Stomach (tissue), 4 donors: ENCODE measurements at regions not wholly inside any gene's neighbourhood (a gene's known extent, or its start where the extent isn't known, plus 50 kb on each side); places are given as distances from the start of the nearest gene placed in this dataset.

Experiments
- CTCF ChIP-seq, 7 experiments: fragments of 450-650 bp in 4 of 7; fragments of 200-600 bp in 3 of 7; sonication (generic) in 3 of 7; IDR thresholded peaks; one replicate each; pipeline ENCODE4 v1.5.1; 2016 to 2019; ENCODE audit warnings: antibody characterized with exemption in 7 of 7, control low read depth in 2 of 7, mild to moderate bottlenecking in 1 of 7
- EP300 ChIP-seq: sonication (generic); formaldehyde crosslinking; IDR thresholded peaks from one replicate; pipeline ENCODE4 v1.6.1; 2017; ENCODE audit warnings: antibody characterized with exemption
- POLR2A ChIP-seq, 4 donors: fragments of 450-650 bp; IDR thresholded peaks; one replicate each; pipeline ENCODE4 v1.6.1; 2016; ENCODE audit warnings: antibody characterized with exemption in 4 of 4, control low read depth in 2 of 4, mild to moderate bottlenecking in 1 of 4, moderate library complexity in 1 of 4
- POLR2AphosphoS5 ChIP-seq, 3 donors: sonication (generic); formaldehyde crosslinking; IDR thresholded peaks; one replicate each; pipeline ENCODE4 v1.6.1; 2016; ENCODE audit warnings: antibody characterized with exemption in 3 of 3

GRCh38 chr6:55979526-55979925, 104.1 kb upstream of the BMP5 start:
- TF ChIP-seq CTCF (IDR thresholded peaks at IDR 0.05) = no peak
- no peak for TF ChIP-seq POLR2A (IDR thresholded peaks at IDR 0.05)
- TF ChIP-seq POLR2AphosphoS5 (IDR thresholded peaks at IDR 0.05) = no peak
- TF ChIP-seq EP300 = no peak
